ENCODE measurements at regions not wholly inside any gene's neighbourhood (a gene's known extent, or its start where the extent isn't known, plus 50 kb on each side); places are given as distances from the start of the nearest gene placed in this dataset.
"Not testable (repeated sequence)": the region's sequence is repeated elsewhere in the genome, so short reads cannot be mapped to it uniquely, and the experiment has no call there.

GRCh38 chr5:57069115-57069835 is 104.6 kb upstream of the GPBP1 start:
- no peak for DNase-seq (ENCODE audit: low read depth)

- no peak for DNase-seq (ENCODE audit: low read depth)
These were observed 101.5 kb upstream of the GPBP1 start for GRCh38 chr5:57072218-57072892.

- DNase-seq (ENCODE audit: low read depth): no peak
These were observed 91.3 kb upstream of the GPBP1 start for GRCh38 chr5:57082441-57083067.

- DNase-seq (ENCODE audit: low read depth): no peak
These were observed 88.4 kb upstream of the GPBP1 start for GRCh38 chr5:57085306-57086081.

- DNase-seq (ENCODE audit: low read depth): not testable (repeated sequence)
These were observed 85.9 kb upstream of the GPBP1 start for GRCh38 chr5:57087947-57088346.

GRCh38 chr5:57094753-57095683 is 78.8 kb upstream of the GPBP1 start:
- DNase-seq (ENCODE audit: low read depth): no peak

GRCh38 chr5:57097526-57097925 is 76.3 kb upstream of the GPBP1 start:
- DNase-seq (ENCODE audit: low read depth): no peak

GRCh38 chr5:57102189-57102904 is 71.5 kb upstream of the GPBP1 start:
- no peak for DNase-seq (ENCODE audit: low read depth)

- no peak for DNase-seq (ENCODE audit: low read depth)
These were observed 71.0 kb upstream of the GPBP1 start for GRCh38 chr5:57102905-57103255.

GRCh38 chr5:57103317-57103907 is 70.4 kb upstream of the GPBP1 start:
- no peak for DNase-seq (ENCODE audit: low read depth)

GRCh38 chr5:57106661-57107060 is 67.2 kb upstream of the GPBP1 start:
- no peak for DNase-seq (ENCODE audit: low read depth)

- DNase-seq (ENCODE audit: low read depth): no peak
These were observed 61.9 kb upstream of the GPBP1 start for GRCh38 chr5:57111993-57112392.

GRCh38 chr5:57113481-57113880 is 60.4 kb upstream of the GPBP1 start:
- no peak for DNase-seq (ENCODE audit: low read depth)

GRCh38 chr5:57117596-57117995 is 56.3 kb upstream of the GPBP1 start:
- DNase-seq (ENCODE audit: low read depth): peak; percentile 25

GRCh38 chr5:57119031-57119430 is 54.8 kb upstream of the GPBP1 start:
- DNase-seq (ENCODE audit: low read depth): no peak

GRCh38 chr5:57124014-57124413 is 49.8 kb upstream of the GPBP1 start:
- no peak for DNase-seq (ENCODE audit: low read depth)
